GM20000 (cell line): ENCODE measurements at regions not wholly inside any gene's neighbourhood (a gene's known extent, or its start where the extent isn't known, plus 50 kb on each side); places are given as distances from the start of the nearest gene placed in this dataset.

ENCODE experiments used
- DNase-seq: peaks from one replicate; pipeline ENCODE4 v3.0.0; 2012; ENCODE audit warnings: low spot score
- CTCF ChIP-seq: IDR thresholded peaks from 2 replicates; pipeline ENCODE4 v1.5.1; 2012; ENCODE audit warnings: mild to moderate bottlenecking, control low read depth; ENCODE audit errors: extremely low read depth, missing control alignments

- DNase-seq: no peak
- no peak for TF ChIP-seq CTCF
These were observed 271.7 kb upstream of the C1orf174 start for GRCh38 chr1:4171480-4172450.

GRCh38 chr1:4172644-4173599 lies 272.9 kb upstream of the C1orf174 start:
- TF ChIP-seq CTCF: no peak
- DNase-seq: peak; percentile 14

- no peak for DNase-seq
- TF ChIP-seq CTCF: no peak
These were observed 273.7 kb upstream of the C1orf174 start for GRCh38 chr1:4173731-4174130.

GRCh38 chr1:4174291-4175200 lies 274.5 kb upstream of the C1orf174 start:
- DNase-seq: peak; percentile 2
- TF ChIP-seq CTCF: no peak

GRCh38 chr1:4175566-4176405 lies 275.7 kb upstream of the C1orf174 start:
- no peak for TF ChIP-seq CTCF
- no peak for DNase-seq

GRCh38 chr1:4176841-4177240 lies 276.8 kb upstream of the C1orf174 start:
- TF ChIP-seq CTCF: no peak
- no peak for DNase-seq
